Keratinocyte (primary cell): ENCODE measurements at regions not wholly inside any gene's neighbourhood (a gene's known extent, or its start where the extent isn't known, plus 50 kb on each side); places are given as distances from the start of the nearest gene placed in this dataset.

Experiments used
- DNase-seq: peaks from one replicate; pipeline ENCODE4 v3.0.0-alpha.2; 2011; ENCODE audit warnings: low read depth, missing footprints, low spot score
- FAIRE-seq: peaks from 2 replicates; lab custom pipeline; 2011; peaks lifted over from hg19 to GRCh38; lab: Jason Lieb, UNC
- H2AFZ ChIP-seq: 2 replicates; pipeline ENCODE4 v1.6.0; 2012; ENCODE audit warnings: low read length, control low read depth, inconsistent platforms; ENCODE audit not compliant: control insufficient read depth
- H3K27ac ChIP-seq: 2 replicates; pipeline ENCODE4 v1.5.1; 2011; ENCODE audit warnings: low read length; ENCODE audit not compliant: control insufficient read depth, insufficient read depth
- H3K27me3 ChIP-seq: 3 replicates; pipeline ENCODE4 v1.6.0; 2011; ENCODE audit warnings: low read length; ENCODE audit not compliant: control insufficient read depth, insufficient read depth; ENCODE audit errors: extremely low read depth
- H3K36me3 ChIP-seq, 2 experiments: 2 replicates in 1 of 2; 3 replicates in 1 of 2; pipeline ENCODE4 v1.5.1; 2011; ENCODE audit warnings: low read length in 2 of 2, mild to moderate bottlenecking in 1 of 2; ENCODE audit not compliant: control insufficient read depth in 2 of 2, insufficient read depth in 2 of 2; ENCODE audit errors: extremely low read depth in 1 of 2
- H3K4me1 ChIP-seq: 3 replicates; pipeline ENCODE4 v1.5.1; 2011; ENCODE audit warnings: low read length; ENCODE audit not compliant: control insufficient read depth, insufficient read depth; ENCODE audit errors: extremely low read depth
- H3K4me2 ChIP-seq: 3 replicates; pipeline ENCODE4 v1.6.0; 2011; ENCODE audit warnings: low read depth, low read length; ENCODE audit not compliant: control insufficient read depth, insufficient read depth; ENCODE audit errors: extremely low read depth
- H3K4me3 ChIP-seq, 3 experiments: fragments of 200-600 bp in 1 of 3; sonication (generic) in 1 of 3; 2 replicates in 2 of 3; 3 replicates in 1 of 3; pipeline ENCODE4 v1.5.1; 2011 to 2016; ENCODE audit warnings: low read length in 3 of 3, mild to moderate bottlenecking in 3 of 3, control low read depth in 2 of 3, inconsistent platforms in 1 of 3, low read depth in 1 of 3, mixed read lengths in 1 of 3, mixed run types in 1 of 3, moderate library complexity in 1 of 3; ENCODE audit not compliant: control insufficient read depth in 2 of 3, insufficient read depth in 2 of 3; ENCODE audit errors: extremely low read depth in 1 of 3
- H3K79me2 ChIP-seq: 2 replicates; pipeline ENCODE4 v1.6.0; 2012; ENCODE audit warnings: low read length; ENCODE audit not compliant: control insufficient read depth, insufficient read depth
- H3K9ac ChIP-seq: 3 replicates; pipeline ENCODE4 v1.6.0; 2011; ENCODE audit warnings: low read length; ENCODE audit not compliant: control insufficient read depth, insufficient read depth; ENCODE audit errors: extremely low read depth
- H3K9me1 ChIP-seq: 3 replicates; pipeline ENCODE4 v1.6.0; 2011; ENCODE audit warnings: low read length; ENCODE audit not compliant: control insufficient read depth, insufficient read depth; ENCODE audit errors: extremely low read depth
- H3K9me3 ChIP-seq: 2 replicates; pipeline ENCODE4 v1.5.1; 2012; ENCODE audit warnings: low read depth, low read length; ENCODE audit not compliant: control insufficient read depth
- H4K20me1 ChIP-seq: 3 replicates; pipeline ENCODE4 v1.6.0; 2011; ENCODE audit warnings: low read length; ENCODE audit not compliant: control insufficient read depth, insufficient read depth; ENCODE audit errors: extremely low read depth
- CTCF ChIP-seq, 3 experiments: IDR thresholded peaks in 1 of 3; conservative IDR thresholded peaks in 1 of 3; optimal IDR thresholded peaks in 1 of 3; 2 replicates in 2 of 3; 3 replicates in 1 of 3; pipeline versions ENCODE3 to v1.5.1; 2011; ENCODE audit warnings: low read length in 3 of 3, mild to moderate bottlenecking in 3 of 3, moderate library complexity in 2 of 3, control low read depth in 1 of 3, inconsistent platforms in 1 of 3; ENCODE audit not compliant: insufficient read depth in 2 of 3; ENCODE audit errors: extremely low read depth in 1 of 3
- EZH2 ChIP-seq: IDR thresholded peaks from one replicate; pipeline ENCODE4 v1.6.1; 2012; ENCODE audit warnings: inconsistent platforms, mild to moderate bottlenecking, low read length, moderate library complexity
- dilution Hi-C: fragments of 300-500 bp; cut with MboI; formaldehyde crosslinking; loops from one replicate; pipeline ENCODE4 v1.7.0; 2020; ENCODE audit warnings: low sequenced_read_pairs; ENCODE audit not compliant: extremely low pct_ligation_motif_present

GRCh38 chr11:19368726-19369375, 128.1 kb upstream of the E2F8 start:
- Histone ChIP-seq H3K27ac (no peak overlapping the region), H3K27me3 (no peaks in the 10 kb centered on the region), H3K36me3 (no peaks in the 10 kb centered on the region), H3K4me2 (no peak overlapping the region), H3K79me2 (no peaks in the 10 kb centered on the region), H3K9ac (no peak overlapping the region), H3K4me1 (peaks cover 33% of the 10 kb centered on the region), H2AFZ (no peak overlapping the region), H3K4me3 (no peak overlapping the region), H4K20me1 (no peaks in the 10 kb centered on the region), H3K9me3 (no peaks in the 10 kb centered on the region), H3K9me1 (no peaks in the 10 kb centered on the region)
- dilution Hi-C loops = no loop called here
- DNase-seq = no peak
- no peak for TF ChIP-seq CTCF (optimal IDR thresholded peaks at IDR 0.05 in 1 of 3, IDR thresholded peaks at IDR 0.05 in 1 of 3, conservative IDR thresholded peaks at IDR 0.05 in 1 of 3; ENCODE audit: extremely low read depth in 1 of 3, insufficient read depth in 2 of 3, low read length in 3 of 3)
- no peak for TF ChIP-seq EZH2
- FAIRE-seq = no peak

GRCh38 chr11:19366992-19367709, 126.4 kb upstream of the E2F8 start:
- Histone ChIP-seq H4K20me1 (no peaks in the 10 kb centered on the region), H3K4me3 (no peak overlapping the region), H2AFZ (no peak overlapping the region), H3K27me3 (no peaks in the 10 kb centered on the region), H3K9me3 (no peaks in the 10 kb centered on the region), H3K4me2 (no peak overlapping the region), H3K4me1 (peaks cover 22% of the 10 kb centered on the region), H3K79me2 (no peaks in the 10 kb centered on the region), H3K9me1 (no peaks in the 10 kb centered on the region), H3K36me3 (no peaks in the 10 kb centered on the region), H3K27ac (no peak overlapping the region), H3K9ac (no peak overlapping the region)
- FAIRE-seq = no peak
- TF ChIP-seq CTCF (optimal IDR thresholded peaks at IDR 0.05 in 1 of 3, IDR thresholded peaks at IDR 0.05 in 1 of 3, conservative IDR thresholded peaks at IDR 0.05 in 1 of 3; ENCODE audit: extremely low read depth in 1 of 3, insufficient read depth in 2 of 3, low read length in 3 of 3) = no peak
- no peak for TF ChIP-seq EZH2
- DNase-seq = no peak
- dilution Hi-C loops = no loop called here
